IMR-90 (cell line): ENCODE measurements at regions not wholly inside any gene's neighbourhood (a gene's known extent, or its start where the extent isn't known, plus 50 kb on each side); places are given as distances from the start of the nearest gene placed in this dataset.

Source experiments
- ATAC-seq: fragments of 200-7000 bp; cut with Tn5 transposase; 2 replicates; pipeline ENCODE4 v1.9.1; 2020; ENCODE audit warnings: low read depth, mild to moderate bottlenecking, moderate library complexity
- BruUV-seq: library from RNA; stranded (reverse); fragments of 400-500 nt; replicated peaks from 2 replicates; lab custom pipeline; 2021; lab: Mats Ljungman, UMichigan
- CTCF ChIA-PET: fragments of 300-600 bp; formaldehyde crosslinking; extraction: SDS; loops from one replicate; lab custom pipeline; 2021; ENCODE audit warnings: antibody characterized with exemption; lab: Yijun Ruan, JAX
- POLR2A ChIA-PET: fragments of 300-600 bp; sonication (Branson Sonifier 250); formaldehyde crosslinking; loops from one replicate; lab custom pipeline; 2022; ENCODE audit warnings: antibody characterized with exemption; ENCODE audit not compliant: unreplicated experiment; lab: Charles Lee
- DNase-seq: peaks from one replicate; pipeline ENCODE4 v3.0.0; 2013
- H2AFZ ChIP-seq: replicated peaks from 2 replicates; pipeline ENCODE3; 2013; ENCODE audit warnings: low read length, mild to moderate bottlenecking; ENCODE audit not compliant: poor library complexity
- H2AK5ac ChIP-seq: 2 replicates; pipeline ENCODE4 v1.6.1; 2013; ENCODE audit warnings: low read depth, low read length, inconsistent platforms
- H2AK9ac ChIP-seq: replicated peaks from 2 replicates; pipeline ENCODE3; 2013; ENCODE audit warnings: mild to moderate bottlenecking, low read depth, low read length, moderate library complexity; ENCODE audit not compliant: poor library complexity
- H2BK120ac ChIP-seq: 2 replicates; pipeline ENCODE4 v1.6.1; 2013; ENCODE audit warnings: low read depth, low read length, inconsistent platforms
- H2BK15ac ChIP-seq: 3 replicates; pipeline ENCODE4 v1.6.1; 2013; ENCODE audit warnings: low read depth, low read length, inconsistent platforms
- H2BK20ac ChIP-seq: 2 replicates; pipeline ENCODE4 v1.6.1; 2013; ENCODE audit warnings: low read depth, mild to moderate bottlenecking, inconsistent platforms, low read length, moderate library complexity
- H2BK5ac ChIP-seq: 2 replicates; pipeline ENCODE4 v1.6.1; 2013; ENCODE audit warnings: mild to moderate bottlenecking, low read depth, low read length, inconsistent platforms; ENCODE audit not compliant: poor library complexity, severe bottlenecking
- H3K14ac ChIP-seq: replicated peaks from 2 replicates; pipeline ENCODE4 v1.6.1; 2013; ENCODE audit warnings: low read depth, low read length, inconsistent platforms
- H3K18ac ChIP-seq: 2 replicates; pipeline ENCODE4 v1.6.1; 2013; ENCODE audit warnings: low read depth, low read length, control low read depth
- H3K23ac ChIP-seq: 2 replicates; pipeline ENCODE4 v1.6.1; 2013; ENCODE audit warnings: low read depth, low read length, inconsistent platforms
- H3K27ac ChIP-seq: 2 replicates; pipeline ENCODE4 v1.5.1; 2013; ENCODE audit warnings: mild to moderate bottlenecking, control low read depth, low read length; ENCODE audit not compliant: insufficient read depth
- H3K27me3 ChIP-seq: 2 replicates; pipeline ENCODE4 v1.6.1; 2013; ENCODE audit warnings: low read length; ENCODE audit not compliant: control insufficient read depth, insufficient read depth
- H3K36me3 ChIP-seq: 2 replicates; pipeline ENCODE4 v1.6.1; 2013; ENCODE audit warnings: low read length, mixed read lengths; ENCODE audit not compliant: control insufficient read depth, insufficient read depth
- H3K4ac ChIP-seq: 2 replicates; pipeline ENCODE4 v1.6.1; 2013; ENCODE audit warnings: low read depth, low read length, inconsistent platforms
- H3K4me1 ChIP-seq: 2 replicates; pipeline ENCODE4 v1.6.1; 2013; ENCODE audit warnings: low read length, mixed read lengths; ENCODE audit not compliant: control insufficient read depth, insufficient read depth
- H3K4me2 ChIP-seq: 2 replicates; pipeline ENCODE4 v1.6.1; 2013; ENCODE audit warnings: low read depth, mild to moderate bottlenecking, control low read depth, low read length, moderate library complexity
- H3K4me3 ChIP-seq: 2 replicates; pipeline ENCODE4 v1.5.1; 2013; ENCODE audit warnings: low read depth, mild to moderate bottlenecking, control low read depth, low read length, moderate library complexity; ENCODE audit not compliant: insufficient read depth
- H3K56ac ChIP-seq: 2 replicates; pipeline ENCODE4 v1.6.1; 2013; ENCODE audit warnings: low read length, inconsistent platforms; ENCODE audit not compliant: insufficient read depth; ENCODE audit errors: extremely low read depth
- H3K79me1 ChIP-seq, 2 experiments: 2 replicates each; pipeline ENCODE4 v1.6.1; 2013; ENCODE audit warnings: low read length in 2 of 2, inconsistent platforms in 1 of 2, low read depth in 1 of 2
- H3K9ac ChIP-seq: 2 replicates; pipeline ENCODE4 v1.6.1; 2013; ENCODE audit warnings: low read depth, low read length, control low read depth
- H3K9me1 ChIP-seq: 2 replicates; pipeline ENCODE4 v1.6.1; 2013; ENCODE audit warnings: low read length, inconsistent platforms; ENCODE audit not compliant: insufficient read depth
- H3K9me3 ChIP-seq: 2 replicates; pipeline ENCODE4 v1.6.1; 2013; ENCODE audit warnings: low read length; ENCODE audit not compliant: control insufficient read depth, insufficient read depth
- H4K20me1 ChIP-seq: 2 replicates; pipeline ENCODE4 v1.6.1; 2013; ENCODE audit warnings: low read length, inconsistent platforms; ENCODE audit not compliant: insufficient read depth
- H4K5ac ChIP-seq: 2 replicates; pipeline ENCODE4 v1.6.1; 2013; ENCODE audit warnings: mild to moderate bottlenecking, low read depth, low read length, control low read depth
- H4K8ac ChIP-seq, 2 experiments: 2 replicates each; pipeline ENCODE4 v1.6.1; 2013; ENCODE audit warnings: low read depth in 2 of 2, low read length in 2 of 2, control low read depth in 1 of 2, inconsistent platforms in 1 of 2
- H4K91ac ChIP-seq: 2 replicates; pipeline ENCODE4 v1.6.1; 2013; ENCODE audit warnings: low read depth, low read length, inconsistent platforms; ENCODE audit not compliant: insufficient read depth
- BHLHE40 ChIP-seq: fragments of 150-350 bp; IDR thresholded peaks from 2 replicates; pipeline ENCODE4 v1.6.1; 2016; ENCODE audit warnings: mild to moderate bottlenecking, low read depth, low read length
- CEBPB ChIP-seq: IDR thresholded peaks from 2 replicates; pipeline ENCODE4 v1.6.1; 2012; ENCODE audit warnings: low read depth, low read length, improper control_type of control experiment
- CHD1 ChIP-seq: IDR thresholded peaks from 2 replicates; pipeline ENCODE4 v1.6.1; 2012; ENCODE audit warnings: low read depth, low read length, improper control_type of control experiment
- CTCF ChIP-seq: conservative IDR thresholded peaks from 2 replicates; pipeline ENCODE4 v1.5.1; 2012; ENCODE audit warnings: mild to moderate bottlenecking, low read depth, low read length, improper control_type of control experiment
- ELK1 ChIP-seq: fragments of 150-350 bp; IDR thresholded peaks from 2 replicates; pipeline ENCODE4 v1.6.1; 2016; ENCODE audit warnings: low read depth, mild to moderate bottlenecking, low read length, moderate library complexity, borderline replicate concordance
- FOS ChIP-seq: fragments of 150-350 bp; IDR thresholded peaks from 2 replicates; pipeline ENCODE4 v1.6.1; 2016; ENCODE audit warnings: low read depth, low read length
- MAFK ChIP-seq: IDR thresholded peaks from 2 replicates; pipeline ENCODE4 v1.6.1; 2012; ENCODE audit warnings: low read depth, low read length, improper control_type of control experiment
- MAZ ChIP-seq: IDR thresholded peaks from 2 replicates; pipeline ENCODE4 v1.6.1; 2012; ENCODE audit warnings: low read depth, mild to moderate bottlenecking, low read length, improper control_type of control experiment, moderate library complexity, borderline replicate concordance
- MXI1 ChIP-seq: IDR thresholded peaks from 2 replicates; pipeline ENCODE4 v1.6.1; 2012; ENCODE audit warnings: low read depth, mild to moderate bottlenecking, low read length, moderate library complexity, borderline replicate concordance
- NFE2L2 ChIP-seq: fragments of 150-350 bp; IDR thresholded peaks from 2 replicates; pipeline ENCODE4 v1.6.1; 2016; ENCODE audit warnings: low read depth, mild to moderate bottlenecking, low read length
- POLR2A ChIP-seq: IDR thresholded peaks from 2 replicates; pipeline ENCODE4 v1.6.1; 2012; ENCODE audit warnings: mild to moderate bottlenecking, low read depth, low read length
- RAD21 ChIP-seq: IDR thresholded peaks from 2 replicates; pipeline ENCODE4 v1.6.1; 2012; ENCODE audit warnings: low read length, improper control_type of control experiment
- RCOR1 ChIP-seq: IDR thresholded peaks from 2 replicates; pipeline ENCODE4 v1.6.1; 2012; ENCODE audit warnings: mild to moderate bottlenecking, low read length, improper control_type of control experiment; ENCODE audit not compliant: insufficient replicate concordance
- RFX5 ChIP-seq: IDR thresholded peaks from 2 replicates; pipeline ENCODE4 v1.8.0; 2012; ENCODE audit warnings: low read depth, mild to moderate bottlenecking, low read length, moderate library complexity
- SMC3 ChIP-seq: fragments of 150-350 bp; IDR thresholded peaks from 2 replicates; pipeline ENCODE4 v1.6.1; 2016; ENCODE audit warnings: low read depth, mild to moderate bottlenecking, antibody characterized with exemption, low read length, moderate library complexity
- USF2 ChIP-seq: fragments of 150-350 bp; IDR thresholded peaks from 2 replicates; pipeline ENCODE4 v1.6.1; 2017; ENCODE audit warnings: mild to moderate bottlenecking, antibody characterized with exemption, low read length, low read depth
- WGBS, 2 experiments: methylation state at CpG; one replicate each; pipeline versions ENCODE4 v1.1.5 to v1.1.7; 2013; ENCODE audit warnings: missing lambda C conversion rate in 2 of 2; ENCODE audit not compliant: insufficient read length in 1 of 2; ENCODE audit errors: extremely low coverage in 2 of 2; 5-methylcytosine and 5-hydroxymethylcytosine counted together
- dilution Hi-C: fragments of 300-500 bp; cut with HindIII; formaldehyde crosslinking; loops from one replicate; pipeline ENCODE4 v1.14.3; 2018; ENCODE audit warnings: low sequenced_read_pairs; ENCODE audit not compliant: unreplicated experiment
- in situ Hi-C: fragments of 300-500 bp; cut with MboI; formaldehyde crosslinking; loops from 3 replicates; pipeline ENCODE4 v1.14.3; 2019; ENCODE audit warnings: low sequenced_read_pairs, inconsistent platforms, mixed read lengths
- intact Hi-C: fragments of 100-400 bp; cut with micrococcal nuclease; formaldehyde crosslinking; loops from 2 replicates; pipeline ENCODE4 v1.10.0; 2022

GRCh38 chr15:98570119-98570518 is 78.2 kb upstream of the IGF1R start:
- Histone ChIP-seq H3K23ac (no peak overlapping the region), H4K5ac (no peak overlapping the region), H3K9me3 (no peaks in the 10 kb centered on the region), H4K91ac (no peak overlapping the region), H3K4me2 (no peak overlapping the region), H2AK9ac (no peak overlapping the region), H4K8ac (0 out of 4 replicates have a peak overlapping the region, but pooled peaks of 1 of the 2 experiments have one; percentile 8), H2BK120ac (no peak overlapping the region), H3K56ac (no peak overlapping the region), H3K36me3 (no peaks in the 10 kb centered on the region), H3K4me3 (no peak overlapping the region), H2AFZ (no peak overlapping the region), H3K14ac (no peak overlapping the region), H2BK5ac (no peak overlapping the region), H3K4me1 (peaks cover 7% of the 10 kb centered on the region; the same call in 1 of the 2 replicates), H2BK15ac (no peak overlapping the region), H3K27ac (no peak overlapping the region), H2BK20ac (no peak overlapping the region), H3K18ac (no peak overlapping the region), H3K27me3 (no peaks in the 10 kb centered on the region), H4K20me1 (no peaks in the 10 kb centered on the region), H3K4ac (no peak overlapping the region), H3K9me1 (no peaks in the 10 kb centered on the region), H2AK5ac (no peak overlapping the region), H3K79me1 (no peaks in the 10 kb centered on the region), H3K9ac (no peak overlapping the region)
- no peak for TF ChIP-seq RCOR1
- no peak for TF ChIP-seq BHLHE40
- no peak for TF ChIP-seq MAZ
- TF ChIP-seq POLR2A: no peak
- no peak for TF ChIP-seq FOS
- no peak for TF ChIP-seq MXI1
- TF ChIP-seq CHD1: no peak
- TF ChIP-seq ELK1: no peak
- TF ChIP-seq SMC3: no peak
- TF ChIP-seq CTCF: no peak
- no peak for TF ChIP-seq RFX5
- TF ChIP-seq CEBPB: no peak
- TF ChIP-seq RAD21: no peak
- TF ChIP-seq USF2: no peak
- TF ChIP-seq MAFK: no peak
- TF ChIP-seq NFE2L2: no peak
- ChIA-PET CTCF (no interaction called here), POLR2A (no interaction called here)
- DNase-seq (no peak), ATAC-seq (no peak)
- BruUV-seq: no TSS peak
- intact Hi-C loops (no loop called here), dilution Hi-C loops (no loop called here), in situ Hi-C loops (no loop called here)
- WGBS, 2 experiments: 100% methylated on average over 2 of the region's 3 CpGs; no CpG with 5 or more reads in 1 of the 2 experiments
